Stomach (tissue), 4 donors: ENCODE measurements at regions not wholly inside any gene's neighbourhood (a gene's known extent, or its start where the extent isn't known, plus 50 kb on each side); places are given as distances from the start of the nearest gene placed in this dataset.

Experiments used
- EP300 ChIP-seq: sonication (generic); formaldehyde crosslinking; IDR thresholded peaks from one replicate; pipeline ENCODE4 v1.6.1; 2017; ENCODE audit warnings: antibody characterized with exemption
- POLR2A ChIP-seq, 4 donors: fragments of 450-650 bp; IDR thresholded peaks; one replicate each; pipeline ENCODE4 v1.6.1; 2016; ENCODE audit warnings: antibody characterized with exemption in 4 of 4, control low read depth in 2 of 4, mild to moderate bottlenecking in 1 of 4, moderate library complexity in 1 of 4
- POLR2AphosphoS5 ChIP-seq, 3 donors: sonication (generic); formaldehyde crosslinking; IDR thresholded peaks; one replicate each; pipeline ENCODE4 v1.6.1; 2016; ENCODE audit warnings: antibody characterized with exemption in 3 of 3
- TF ChIP-seq, protein P1 (sequence below), 7 experiments: fragments of 450-650 bp in 4 of 7; fragments of 200-600 bp in 3 of 7; sonication (generic) in 3 of 7; IDR thresholded peaks; one replicate each; pipeline ENCODE4 v1.5.1; 2016 to 2019; ENCODE audit warnings: antibody characterized with exemption in 7 of 7, control low read depth in 2 of 7, mild to moderate bottlenecking in 1 of 7

DNA sequence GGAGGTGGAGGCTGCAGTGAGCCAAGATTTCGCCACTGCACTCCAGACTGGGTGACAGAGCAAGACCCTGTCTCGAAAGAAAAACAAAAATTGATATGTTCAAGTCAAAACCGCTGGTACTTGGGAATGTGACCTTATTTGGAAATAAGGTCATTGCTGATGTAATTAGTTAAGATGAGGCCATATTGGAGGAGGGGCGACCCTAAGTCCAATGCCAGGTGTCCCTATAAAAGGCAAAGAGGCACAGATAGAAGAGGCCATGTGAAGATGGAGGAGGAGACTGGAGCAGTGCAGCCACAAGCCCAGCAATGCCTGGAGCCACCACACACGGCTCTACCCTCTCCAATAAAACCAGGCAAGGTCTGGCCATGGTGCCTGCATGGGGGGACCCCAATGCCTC, 50.8 kb upstream of the JPH3 start:
- TF ChIP-seq, protein P1, sequence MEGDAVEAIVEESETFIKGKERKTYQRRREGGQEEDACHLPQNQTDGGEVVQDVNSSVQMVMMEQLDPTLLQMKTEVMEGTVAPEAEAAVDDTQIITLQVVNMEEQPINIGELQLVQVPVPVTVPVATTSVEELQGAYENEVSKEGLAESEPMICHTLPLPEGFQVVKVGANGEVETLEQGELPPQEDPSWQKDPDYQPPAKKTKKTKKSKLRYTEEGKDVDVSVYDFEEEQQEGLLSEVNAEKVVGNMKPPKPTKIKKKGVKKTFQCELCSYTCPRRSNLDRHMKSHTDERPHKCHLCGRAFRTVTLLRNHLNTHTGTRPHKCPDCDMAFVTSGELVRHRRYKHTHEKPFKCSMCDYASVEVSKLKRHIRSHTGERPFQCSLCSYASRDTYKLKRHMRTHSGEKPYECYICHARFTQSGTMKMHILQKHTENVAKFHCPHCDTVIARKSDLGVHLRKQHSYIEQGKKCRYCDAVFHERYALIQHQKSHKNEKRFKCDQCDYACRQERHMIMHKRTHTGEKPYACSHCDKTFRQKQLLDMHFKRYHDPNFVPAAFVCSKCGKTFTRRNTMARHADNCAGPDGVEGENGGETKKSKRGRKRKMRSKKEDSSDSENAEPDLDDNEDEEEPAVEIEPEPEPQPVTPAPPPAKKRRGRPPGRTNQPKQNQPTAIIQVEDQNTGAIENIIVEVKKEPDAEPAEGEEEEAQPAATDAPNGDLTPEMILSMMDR (IDR thresholded peaks at IDR 0.05): no peak
- TF ChIP-seq POLR2A (IDR thresholded peaks at IDR 0.05): no peak
- TF ChIP-seq POLR2AphosphoS5 (IDR thresholded peaks at IDR 0.05): no peak
- TF ChIP-seq EP300: no peak
